PC-3 (cell line): ENCODE measurements at regions not wholly inside any gene's neighbourhood (a gene's known extent, or its start where the extent isn't known, plus 50 kb on each side); places are given as distances from the start of the nearest gene placed in this dataset.

Experiments
- ATAC-seq: fragments of 200-7000 bp; cut with Tn5 transposase; 2 replicates; pipeline ENCODE4 v1.9.1; 2020; ENCODE audit warnings: mild to moderate bottlenecking, moderate library complexity
- BruUV-seq: library from RNA; stranded (reverse); fragments of 400-500 nt; replicated peaks from 2 replicates; lab custom pipeline; 2021; lab: Mats Ljungman, UMichigan
- CTCF ChIA-PET: fragments of 300-600 bp; sonication (Branson Sonifier 250); formaldehyde crosslinking; loops from one replicate; lab custom pipeline; 2022; ENCODE audit warnings: antibody characterized with exemption; lab: Charles Lee
- POLR2A ChIA-PET: fragments of 300-600 bp; sonication (Branson Sonifier 250); formaldehyde crosslinking; loops from one replicate; lab custom pipeline; 2022; ENCODE audit warnings: antibody characterized with exemption; ENCODE audit not compliant: unreplicated experiment; lab: Charles Lee
- DNase-seq: peaks from one replicate; pipeline ENCODE4 v3.0.0-alpha.2; 2015
- H2AFZ ChIP-seq: fragments of 300-600 bp; sonication (generic); 2 replicates; pipeline ENCODE4 v1.6.0; 2016; ENCODE audit warnings: antibody characterized with exemption, low read length
- H3F3A ChIP-seq: fragments of 300-600 bp; sonication (generic); one replicate; pipeline ENCODE4 v1.6.0; 2017; ENCODE audit warnings: antibody characterized with exemption, low read length, control low read depth, mild to moderate bottlenecking; ENCODE audit not compliant: unreplicated experiment
- H3K27ac ChIP-seq: fragments of 300-600 bp; sonication (generic); 2 replicates; pipeline ENCODE4 v1.5.1; 2016; ENCODE audit warnings: mild to moderate bottlenecking, low read length
- H3K27me3 ChIP-seq: fragments of 300-600 bp; sonication (generic); 2 replicates; pipeline ENCODE4 v1.6.1; 2016; ENCODE audit warnings: low read length, mixed read lengths
- H3K36me3 ChIP-seq: fragments of 300-600 bp; sonication (generic); 2 replicates; pipeline ENCODE4 v1.6.1; 2016; ENCODE audit warnings: low read depth, mixed run types, low read length, mixed read lengths
- H3K4me1 ChIP-seq: fragments of 300-600 bp; sonication (generic); 2 replicates; pipeline ENCODE4 v1.5.1; 2016; ENCODE audit warnings: low read length; ENCODE audit not compliant: insufficient read depth
- H3K4me2 ChIP-seq: fragments of 300-600 bp; sonication (generic); 2 replicates; pipeline ENCODE4 v1.6.0; 2016; ENCODE audit warnings: low read length
- H3K4me3 ChIP-seq: fragments of 300-600 bp; sonication (generic); 2 replicates; pipeline ENCODE4 v1.5.1; 2016; ENCODE audit warnings: mild to moderate bottlenecking, low read length, mixed read lengths
- H3K79me2 ChIP-seq: fragments of 300-600 bp; sonication (generic); 2 replicates; pipeline ENCODE4 v1.6.1; 2017; ENCODE audit warnings: low read length, mixed read lengths
- H3K9ac ChIP-seq: fragments of 300-600 bp; sonication (generic); 2 replicates; pipeline ENCODE4 v1.6.0; 2016; ENCODE audit warnings: mild to moderate bottlenecking, low read length
- H3K9me2 ChIP-seq: fragments of 300-600 bp; sonication (generic); replicated peaks from 2 replicates; pipeline ENCODE4 v1.6.1; 2016; ENCODE audit warnings: mixed run types, low read length, mixed read lengths
- H3K9me3 ChIP-seq: fragments of 300-600 bp; sonication (generic); 2 replicates; pipeline ENCODE4 v1.6.1; 2016; ENCODE audit warnings: low read length, mixed read lengths
- H4K20me1 ChIP-seq: fragments of 300-600 bp; sonication (generic); 2 replicates; pipeline ENCODE4 v1.6.1; 2016; ENCODE audit warnings: low read length, mixed read lengths
- CTCF ChIP-seq: fragments of 300-600 bp; sonication (generic); conservative IDR thresholded peaks from 2 replicates; pipeline ENCODE4 v1.5.1; 2017; ENCODE audit warnings: antibody characterized with exemption, low read depth, mild to moderate bottlenecking, low read length
- EZH2 ChIP-seq: fragments of 300-600 bp; sonication (generic); IDR thresholded peaks from one replicate; pipeline ENCODE4 v1.6.1; 2017; ENCODE audit warnings: antibody characterized with exemption, mild to moderate bottlenecking, low read length; ENCODE audit not compliant: unreplicated experiment
- EZH2phosphoT487 ChIP-seq: fragments of 300-600 bp; sonication (generic); IDR thresholded peaks from 2 replicates; pipeline ENCODE4 v1.6.1; 2018; ENCODE audit warnings: mild to moderate bottlenecking, antibody characterized with exemption, low read length, borderline replicate concordance
- intact Hi-C: fragments of 100-400 bp; cut with micrococcal nuclease; formaldehyde crosslinking; loops from 2 replicates; pipeline ENCODE4 v1.9.0; 2023

GRCh38 chr2:18156002-18156401 is 277.5 kb downstream of the KCNS3 start:
- no peaks in the 10 kb centered on the region for H3K9me3 ChIP-seq
- no TSS peak for BruUV-seq
- H3F3A ChIP-seq = no peaks in the 10 kb centered on the region
- peaks cover 6% of the 10 kb centered on the region; the same call in 1 of the 2 replicates for H3K27me3 ChIP-seq
- H3K36me3 ChIP-seq = no peaks in the 10 kb centered on the region
- no peaks in the 10 kb centered on the region for H3K79me2 ChIP-seq
- no peak overlapping the region for H2AFZ ChIP-seq
- ATAC-seq (no peak), DNase-seq (no peak)
- no peak overlapping the region for H3K4me2 ChIP-seq
- TF ChIP-seq EZH2phosphoT487 (no peak), EZH2 (no peak)
- no peak overlapping the region for H3K9ac ChIP-seq
- H3K4me1 ChIP-seq = peaks cover 18% of the 10 kb centered on the region
- ChIA-PET POLR2A (no interaction called here), CTCF (no interaction called here)
- intact Hi-C loops = no loop called here
- no peaks in the 10 kb centered on the region for H4K20me1 ChIP-seq
- no peaks in the 10 kb centered on the region for H3K9me2 ChIP-seq
- H3K27ac ChIP-seq = no peak overlapping the region
- no peak overlapping the region for H3K4me3 ChIP-seq

GRCh38 chr2:18154812-18155211 is 276.3 kb downstream of the KCNS3 start:
- Histone ChIP-seq H3K79me2 (no peaks in the 10 kb centered on the region), H3F3A (no peaks in the 10 kb centered on the region), H3K27me3 (peaks cover 6% of the 10 kb centered on the region; the same call in 1 of the 2 replicates), H3K4me1 (peaks cover 18% of the 10 kb centered on the region), H4K20me1 (no peaks in the 10 kb centered on the region), H2AFZ (no peak overlapping the region), H3K9ac (no peak overlapping the region), H3K36me3 (no peaks in the 10 kb centered on the region), H3K4me3 (no peak overlapping the region), H3K4me2 (peak overlapping the region; percentile 20; the same call in 1 of the 2 replicates), H3K9me2 (no peaks in the 10 kb centered on the region), H3K27ac (peak overlapping the region; percentile 31), H3K9me3 (no peaks in the 10 kb centered on the region)
- BruUV-seq = no TSS peak
- ChIA-PET POLR2A (no interaction called here), CTCF (no interaction called here)
- DNase-seq (peak; percentile 48), ATAC-seq (no peak)
- intact Hi-C loops = no loop called here
- no peak for TF ChIP-seq EZH2
- TF ChIP-seq CTCF = no peak; the same call in 1 of the 2 replicates
- TF ChIP-seq EZH2phosphoT487 = no peak

GRCh38 chr2:18154259-18154658 is 275.8 kb downstream of the KCNS3 start:
- BruUV-seq = no TSS peak
- no peak overlapping the region for H3K9ac ChIP-seq
- no peaks in the 10 kb centered on the region for H3K9me3 ChIP-seq
- ChIA-PET CTCF (no interaction called here), POLR2A (no interaction called here)
- peak; percentile 84 for DNase-seq
- H3K4me1 ChIP-seq = peaks cover 18% of the 10 kb centered on the region
- no peaks in the 10 kb centered on the region for H3K9me2 ChIP-seq
- no peaks in the 10 kb centered on the region for H3F3A ChIP-seq
- no peak overlapping the region for H2AFZ ChIP-seq
- no peaks in the 10 kb centered on the region for H3K79me2 ChIP-seq
- H3K27ac ChIP-seq = peak overlapping the region; percentile 35
- ATAC-seq = peak; percentile 27
- TF ChIP-seq EZH2phosphoT487 (no peak), EZH2 (no peak), CTCF (no peak)
- peaks cover 6% of the 10 kb centered on the region; the same call in 1 of the 2 replicates for H3K27me3 ChIP-seq
- intact Hi-C loops = no loop called here
- no peaks in the 10 kb centered on the region for H4K20me1 ChIP-seq
- no peak overlapping the region for H3K4me3 ChIP-seq
- H3K36me3 ChIP-seq = no peaks in the 10 kb centered on the region
- peak overlapping the region; percentile 33 for H3K4me2 ChIP-seq
